Sciatic nerve (tissue), 2 donors: ENCODE measurements at regions not wholly inside any gene's neighbourhood (a gene's known extent, or its start where the extent isn't known, plus 50 kb on each side); places are given as distances from the start of the nearest gene placed in this dataset.
A peak's percentile ranks its signal among the peaks of the same experiment; 100 is the strongest.

Source experiments
- ATAC-seq: fragments of 200-7000 bp; cut with Tn5 transposase; one replicate; pipeline ENCODE4 v1.9.1; 2020; ENCODE audit warnings: mild to moderate bottlenecking, moderate library complexity
- DNase-seq: peaks from one replicate; pipeline ENCODE4 v3.0.0-alpha.2; 2020; ENCODE audit warnings: low spot score
- intact Hi-C: fragments of 100-400 bp; cut with DNase I; formaldehyde crosslinking; loops from one replicate; pipeline ENCODE4 v1.14.2; 2022
- donor health status: DM: no; HTN: no; CAD: no.
- donor health status: DM: no; HTN: no; CAD: no.

DNA sequence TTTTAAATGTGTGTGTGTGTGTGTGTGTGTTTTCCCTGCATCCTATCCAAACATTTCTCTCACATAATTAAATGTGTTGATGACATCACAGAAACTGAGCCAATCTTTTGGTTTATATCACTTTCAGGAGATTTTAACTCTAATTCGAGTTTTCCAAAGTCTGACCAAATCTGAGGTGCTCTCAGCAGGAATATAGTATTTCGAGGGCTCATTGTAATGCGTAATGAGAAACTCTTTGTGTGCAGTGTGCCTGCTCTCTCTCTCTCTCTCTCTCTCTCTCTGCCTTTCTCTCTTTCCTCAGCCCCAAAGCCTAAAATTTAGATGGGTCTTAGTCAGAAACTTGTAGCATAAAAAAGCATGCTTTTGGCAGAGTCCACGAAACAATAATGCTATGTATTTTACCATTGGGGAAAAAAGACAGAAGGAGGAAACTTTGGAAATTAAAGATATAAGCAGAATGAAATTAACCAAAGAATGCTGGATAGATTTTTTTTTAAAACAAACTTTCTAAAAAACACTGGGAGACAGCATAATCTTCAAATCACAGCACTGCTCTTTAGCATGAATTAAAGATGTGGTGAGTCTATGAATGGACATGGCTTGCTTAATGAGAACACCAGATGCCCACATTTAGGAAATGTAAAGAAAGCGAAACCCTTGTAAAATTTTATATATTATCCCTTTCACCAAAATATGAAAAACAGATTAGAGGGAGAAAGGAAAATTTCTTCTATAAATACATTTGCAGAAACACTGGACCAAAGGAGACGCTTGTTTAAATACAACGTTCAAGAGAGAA, 206.8 kb upstream of the HABP2 start:
- intact Hi-C loops = loop anchor here (10.0 kb wide), 1 partner anchor 1381 kb away; no protein-coding TSS in a partner anchor
- no peak for DNase-seq
- no peak for ATAC-seq

DNA sequence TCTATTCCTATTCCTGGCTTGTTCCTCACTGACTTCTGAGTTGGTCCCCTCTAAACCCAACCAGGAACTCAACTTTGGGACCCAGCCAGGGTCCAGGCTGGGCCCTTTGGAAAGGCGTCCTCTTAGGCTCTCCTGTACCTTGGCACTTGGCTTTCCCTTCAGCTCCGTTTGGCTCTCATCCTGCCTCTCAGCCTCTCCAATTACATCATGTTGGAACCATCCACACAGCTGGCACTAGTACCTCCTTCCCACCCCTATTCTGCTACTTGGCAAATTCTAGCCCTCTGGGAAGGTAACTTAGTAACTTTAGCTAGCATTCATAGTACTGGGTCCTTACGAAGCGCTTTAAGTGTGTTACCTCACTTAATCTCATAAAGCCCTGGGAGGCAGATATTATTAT, 205.3 kb upstream of the HABP2 start:
- intact Hi-C loops = loop anchor here (10.0 kb wide), 1 partner anchor 1383 kb away; no protein-coding TSS in a partner anchor
- no peak for DNase-seq
- peak; percentile 57 for ATAC-seq

DNA sequence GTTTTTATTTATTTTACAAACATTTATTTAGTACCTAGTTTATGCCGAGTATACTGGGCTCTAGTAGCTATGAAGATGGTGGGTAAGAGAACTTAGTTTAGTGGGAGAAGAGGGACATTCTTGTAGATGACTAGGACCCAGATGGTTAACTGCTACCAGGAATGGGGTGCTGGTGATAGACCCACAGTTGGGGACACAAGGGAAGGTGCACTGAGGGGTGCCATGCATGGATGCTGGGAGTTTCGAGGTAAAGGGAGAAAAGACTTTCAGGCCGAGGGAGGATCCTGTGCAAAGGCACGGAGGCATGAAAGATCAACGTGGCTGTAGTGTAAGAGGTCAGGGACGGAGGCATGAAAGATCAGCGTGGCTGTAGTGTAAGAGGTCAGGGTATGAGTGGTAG, 204.2 kb upstream of the HABP2 start:
- intact Hi-C loops = loop anchor here (10.0 kb wide), 1 partner anchor 1384 kb away; no protein-coding TSS in a partner anchor
- DNase-seq (no peak), ATAC-seq (no peak)

DNA sequence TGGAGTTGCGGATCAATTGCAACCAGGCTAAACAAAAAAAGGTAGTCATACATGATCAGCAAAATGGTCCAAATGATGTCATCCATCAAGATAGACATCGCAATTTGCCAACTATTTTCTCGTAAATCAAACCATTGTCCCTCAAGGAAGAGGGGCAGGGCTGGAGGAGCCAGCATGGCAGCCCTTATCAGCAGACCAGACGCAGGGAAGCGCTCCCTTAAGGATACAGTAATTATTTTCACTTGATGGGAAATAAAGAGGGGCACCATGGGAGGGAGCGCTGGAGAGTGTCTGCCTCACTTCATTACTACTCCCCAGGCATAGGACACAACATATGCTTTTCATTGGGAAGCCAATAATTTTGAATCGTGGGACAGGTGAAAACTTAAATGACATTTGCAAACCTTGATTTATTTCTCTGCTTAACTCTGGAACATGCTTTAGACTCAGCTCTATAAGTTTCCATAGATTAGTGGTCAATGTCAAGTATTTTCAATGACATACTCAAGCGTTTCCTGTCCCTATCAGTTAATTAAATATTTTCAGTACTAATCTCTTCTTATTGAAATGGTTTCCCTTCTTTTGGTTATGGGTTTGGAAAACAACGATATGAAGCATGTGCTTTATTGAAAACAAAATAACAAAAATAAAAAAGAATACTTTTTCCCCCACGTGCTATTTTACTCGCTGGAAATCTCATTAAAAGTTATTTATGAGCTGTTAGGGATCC, 202.4 kb upstream of the HABP2 start:
- intact Hi-C loops = no loop called here
- ATAC-seq = no peak
- no peak for DNase-seq

DNA sequence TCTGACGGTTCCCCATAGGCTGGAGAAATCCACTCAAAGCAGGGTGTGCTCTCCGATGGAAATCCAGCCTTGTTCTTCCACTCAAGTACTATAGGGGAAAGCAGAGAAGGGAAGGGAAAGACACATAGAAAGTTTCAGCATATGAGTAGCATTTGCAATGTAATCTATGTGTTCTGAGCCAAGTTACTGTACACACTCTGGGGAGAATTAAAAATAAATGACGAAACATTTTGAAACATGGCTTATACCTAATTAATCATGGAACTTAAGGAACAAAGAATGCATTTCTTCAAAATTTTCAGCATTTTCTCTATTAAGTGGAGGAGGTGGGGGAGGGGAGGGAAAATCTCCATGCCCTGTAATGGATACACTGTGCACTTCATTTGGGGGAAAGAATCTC, 198.1 kb upstream of the HABP2 start:
- DNase-seq = no peak
- ATAC-seq = no peak

DNA sequence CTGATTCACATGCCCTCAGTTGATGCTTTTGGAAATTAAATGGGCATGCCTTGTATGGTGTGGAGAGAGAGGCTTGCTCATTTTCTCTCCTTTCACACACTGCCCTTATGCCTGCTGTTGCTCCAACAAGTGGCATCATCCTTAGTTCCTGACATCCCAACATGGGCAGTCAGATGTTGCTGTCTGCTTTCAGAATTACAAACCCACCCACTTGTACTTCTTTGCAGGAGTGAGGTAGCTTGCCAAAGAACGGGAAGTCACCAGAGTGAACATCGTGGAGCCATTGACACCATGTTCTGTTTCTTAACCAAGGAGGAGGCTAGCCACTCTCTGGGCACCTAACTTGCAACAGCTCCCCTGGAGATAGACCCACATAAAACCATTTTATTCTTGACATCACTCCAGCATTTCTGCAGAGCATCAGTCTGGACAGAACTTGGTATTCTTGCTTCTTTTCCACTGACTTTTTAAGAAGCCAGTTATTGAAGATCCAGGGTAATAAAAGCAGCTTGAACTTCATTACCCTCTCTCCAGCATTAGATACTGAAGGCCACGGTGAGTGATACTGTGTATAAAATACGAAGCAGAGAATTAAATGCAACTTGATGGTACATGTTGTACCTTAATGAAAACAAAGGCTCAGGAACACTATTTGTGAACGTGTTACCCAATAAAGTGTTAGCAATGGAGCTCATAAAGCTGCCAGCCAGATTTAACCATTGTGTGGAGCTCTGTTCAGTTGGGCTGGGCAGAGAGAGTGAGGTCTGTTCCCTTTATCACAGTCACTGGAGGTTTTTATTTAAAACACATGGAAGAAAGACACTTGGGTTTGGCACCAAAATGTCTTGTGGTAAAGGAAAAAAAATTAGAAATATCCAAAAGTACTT, 195.8 kb upstream of the HABP2 start:
- ATAC-seq (no peak), DNase-seq (no peak)
- intact Hi-C loops = no loop called here

More for the DNA sequence above, 198.1 kb upstream of the HABP2 start:
- intact Hi-C loops = no loop called here

DNA sequence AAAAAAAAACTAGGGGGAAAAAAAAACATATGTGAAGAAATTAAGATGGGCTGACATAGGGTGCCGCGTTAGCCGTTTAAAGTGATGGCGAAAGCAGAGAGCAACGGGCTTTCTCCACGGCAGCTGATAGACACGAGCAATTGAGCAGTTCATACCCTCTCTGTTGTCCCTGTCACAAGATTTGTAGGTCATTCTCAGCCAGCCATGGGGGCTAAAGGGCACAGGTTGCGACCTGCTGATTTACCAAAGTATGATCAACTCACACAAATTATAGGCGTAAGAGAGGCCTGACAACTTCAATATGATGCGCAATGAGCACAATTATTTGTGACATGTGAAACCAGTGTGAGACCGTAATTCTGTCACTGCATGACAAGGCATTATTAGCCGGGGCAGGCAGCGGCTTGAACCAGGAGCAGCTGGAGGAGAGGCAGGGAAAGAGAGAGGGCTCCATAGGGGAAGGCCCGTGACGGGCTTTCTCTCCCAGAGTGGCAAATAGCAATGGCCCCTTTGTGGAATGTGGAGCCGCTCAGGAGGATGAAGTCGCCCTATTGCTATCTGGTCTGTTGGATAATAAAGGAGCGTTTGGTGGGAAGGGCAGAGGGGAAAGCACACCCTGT, 195.1 kb upstream of the HABP2 start:
- ATAC-seq = no peak
- no peak for DNase-seq
- intact Hi-C loops = no loop called here

DNA sequence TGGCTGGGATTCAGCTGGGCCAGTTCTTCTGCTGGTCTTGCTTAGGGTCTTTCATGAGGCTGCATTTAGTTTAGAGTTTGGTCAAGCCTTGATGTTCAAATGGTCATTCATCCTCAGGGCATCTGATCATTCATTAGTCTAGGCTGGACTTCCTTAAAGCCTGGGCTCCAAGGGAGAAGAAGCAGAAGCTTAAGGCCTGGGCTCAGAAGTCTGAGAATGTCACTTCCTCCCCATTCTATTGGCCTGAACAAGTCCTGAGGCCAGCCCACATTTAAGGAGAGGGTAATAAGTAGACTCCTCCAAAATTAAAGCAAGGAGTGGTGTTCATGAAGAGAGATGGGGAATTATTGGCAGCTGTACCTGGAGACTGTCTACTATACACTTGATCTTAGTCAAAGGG, 193.2 kb upstream of the HABP2 start:
- intact Hi-C loops = no loop called here
- ATAC-seq (no peak), DNase-seq (no peak)

DNA sequence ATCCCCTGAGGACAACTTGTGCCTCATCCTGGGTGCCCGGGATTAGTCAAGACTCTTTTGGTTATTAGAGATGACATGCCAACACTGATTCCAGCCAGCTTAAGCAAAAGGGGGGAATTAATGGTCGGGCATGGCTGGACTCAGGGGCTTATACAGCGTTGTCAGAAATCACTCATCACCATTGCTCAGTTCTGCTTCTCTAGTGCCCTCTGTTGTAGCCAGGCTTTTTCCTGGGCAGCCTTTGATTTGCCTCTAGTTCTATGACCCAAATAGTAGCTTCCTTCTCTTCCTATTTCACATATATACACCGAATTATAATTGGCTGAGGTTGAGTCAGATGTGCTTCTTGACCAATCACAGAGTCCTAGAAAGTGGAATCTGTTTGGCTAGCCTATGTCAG, 192.0 kb upstream of the HABP2 start:
- ATAC-seq = no peak
- DNase-seq = no peak
- intact Hi-C loops = no loop called here

DNA sequence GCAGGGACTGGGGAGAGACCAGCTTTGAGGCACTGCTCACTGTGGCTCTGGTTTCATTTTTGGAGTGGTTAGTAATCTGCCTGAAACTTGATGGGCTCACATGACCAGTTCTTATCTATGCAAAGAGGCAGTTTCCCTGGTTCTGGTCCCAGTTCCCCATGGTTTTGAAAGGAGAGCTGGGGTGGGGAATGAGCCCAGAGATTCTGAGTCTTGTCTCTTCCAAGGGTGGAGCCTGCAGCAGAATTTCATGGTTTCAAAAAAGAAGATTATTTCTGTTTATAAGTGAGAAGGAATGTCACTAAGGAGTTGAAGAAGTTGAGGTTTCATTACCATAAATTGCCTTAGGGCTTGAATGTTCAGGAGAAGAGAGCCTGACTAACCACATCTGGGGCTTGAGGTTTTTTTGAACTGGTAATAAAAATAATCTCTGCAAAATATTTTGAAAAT, 190.2 kb upstream of the HABP2 start:
- ATAC-seq = peak; percentile 77
- no peak for DNase-seq
- intact Hi-C loops = no loop called here

DNA sequence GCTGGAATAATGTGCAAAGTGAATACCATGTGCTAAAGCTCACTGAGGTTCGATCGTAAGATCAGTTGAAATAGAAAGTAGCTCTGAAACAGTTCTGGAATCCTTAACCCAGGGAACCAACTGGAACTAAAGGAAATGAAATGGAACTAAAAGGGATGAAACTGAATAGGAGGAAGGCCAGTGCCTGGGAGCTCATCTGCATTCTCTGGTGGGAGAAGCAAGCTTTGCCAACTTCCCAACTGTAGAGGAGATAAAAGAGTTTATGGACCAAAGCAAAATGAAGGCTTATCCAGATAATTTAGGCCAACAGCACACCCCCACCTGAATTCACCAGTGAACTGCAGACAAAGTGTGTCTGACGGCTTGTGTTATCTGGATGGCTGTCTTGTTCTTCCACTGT, 188.6 kb upstream of the HABP2 start:
- no peak for DNase-seq
- intact Hi-C loops = no loop called here
- no peak for ATAC-seq

DNA sequence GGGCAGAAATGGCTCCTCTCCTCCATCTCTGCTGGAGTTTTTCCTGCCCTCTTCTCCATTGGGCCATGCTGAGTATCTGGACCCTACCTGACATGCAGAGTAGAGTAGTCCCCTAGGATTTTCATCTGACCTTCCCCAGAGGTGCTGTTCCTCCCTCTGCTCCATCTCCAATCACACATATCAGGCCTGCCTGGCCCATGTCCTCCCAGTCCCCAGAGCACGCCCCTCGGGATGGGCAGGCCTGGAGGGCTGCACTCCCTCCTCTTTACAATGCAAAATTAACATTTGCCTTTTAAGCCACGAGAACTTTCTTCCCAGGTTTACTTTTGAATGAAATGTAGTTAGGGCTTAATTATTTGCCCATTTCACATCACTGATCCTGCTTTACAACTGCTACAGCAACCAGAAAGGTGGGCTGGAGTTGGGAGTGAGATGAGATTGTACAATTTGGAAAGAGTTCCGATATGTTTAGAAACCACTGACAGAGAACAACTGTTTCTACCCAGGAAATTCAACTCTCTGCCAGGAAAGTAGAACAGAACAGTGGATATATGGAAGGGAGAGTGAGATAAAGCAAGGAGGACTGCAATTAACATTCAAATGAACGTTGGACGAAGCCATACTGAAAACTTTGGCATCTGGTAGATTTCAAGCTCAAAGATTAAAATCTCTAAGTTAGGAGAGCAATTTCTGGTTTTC, 184.0 kb upstream of the HABP2 start:
- ATAC-seq (no peak), DNase-seq (no peak)
- intact Hi-C loops = no loop called here

DNA sequence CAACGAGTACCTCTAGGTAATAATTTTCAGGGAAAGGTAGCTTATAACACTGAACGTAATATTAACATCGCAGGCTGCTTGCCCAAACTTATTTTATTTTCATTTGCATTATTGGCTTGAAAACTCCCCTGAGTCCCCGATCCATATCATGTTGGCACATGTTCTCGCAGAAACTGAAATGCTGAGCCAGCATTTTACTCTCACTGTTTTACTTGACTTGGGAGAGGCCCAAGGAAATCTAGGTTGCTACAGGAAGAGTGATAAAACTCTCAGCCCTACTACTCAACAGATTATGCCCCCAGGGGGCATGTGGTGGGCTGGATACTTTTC, 183.5 kb upstream of the HABP2 start:
- no peak for ATAC-seq
- no peak for DNase-seq
- intact Hi-C loops = no loop called here

DNA sequence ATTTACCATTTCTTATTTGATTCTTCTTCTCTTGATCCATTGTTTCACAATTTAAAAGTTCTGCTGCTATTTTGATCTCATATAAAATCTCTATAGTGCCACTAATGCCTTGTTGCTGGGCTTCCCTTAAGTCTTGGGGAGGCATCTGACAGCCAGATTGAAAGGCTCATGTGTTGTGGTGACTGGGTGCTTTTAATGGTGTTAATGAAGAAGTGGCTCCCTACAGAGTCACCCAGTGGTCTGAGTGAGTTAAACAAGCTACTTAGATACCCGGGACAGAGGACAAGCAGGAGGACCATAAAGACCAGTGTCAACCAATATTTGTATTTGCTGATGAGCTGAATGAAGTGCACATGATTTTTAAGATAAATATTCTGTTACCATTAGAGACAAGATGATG, 176.4 kb upstream of the HABP2 start:
- DNase-seq (no peak), ATAC-seq (no peak)
- intact Hi-C loops = no loop called here

DNA sequence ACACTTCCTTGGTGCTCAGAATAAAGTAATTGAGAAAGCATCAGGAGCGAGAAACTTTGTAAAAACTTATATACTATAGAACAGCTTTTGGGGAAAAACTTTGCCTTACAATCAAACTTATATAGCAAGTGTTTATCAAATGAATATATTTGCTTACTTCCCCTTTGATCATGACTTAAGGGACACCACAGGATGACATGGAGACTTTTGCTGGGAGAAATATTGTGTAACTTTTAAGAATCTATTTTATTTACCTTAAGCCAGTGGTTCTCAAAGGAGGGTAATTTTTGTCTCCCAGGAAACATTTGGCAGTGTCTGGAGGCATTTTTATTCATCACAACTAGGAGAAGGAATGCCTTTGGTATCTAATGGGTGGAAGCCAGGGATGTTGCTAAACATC, 173.8 kb upstream of the HABP2 start:
- DNase-seq (no peak), ATAC-seq (no peak)
- intact Hi-C loops = no loop called here

DNA sequence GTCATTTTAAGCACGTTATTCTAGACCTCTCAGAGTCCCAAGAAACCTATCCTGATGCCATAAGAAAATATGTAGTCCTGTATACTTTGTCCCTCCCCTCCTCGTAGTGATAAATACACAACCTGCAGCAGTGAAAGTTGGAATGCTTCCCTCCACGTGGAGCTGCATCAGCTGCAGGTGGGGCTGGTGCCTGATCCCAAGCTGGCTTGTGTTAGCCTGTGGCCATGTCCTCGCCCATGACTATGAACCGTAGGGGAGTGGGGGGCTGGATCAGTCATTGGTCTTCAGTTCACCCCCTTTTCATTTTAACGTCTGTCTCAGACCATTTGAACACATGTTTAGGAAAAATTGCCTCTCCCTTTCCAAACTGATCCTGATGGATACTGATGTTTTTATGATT, 171.4 kb upstream of the HABP2 start:
- DNase-seq (no peak), ATAC-seq (no peak)
- intact Hi-C loops = no loop called here

DNA sequence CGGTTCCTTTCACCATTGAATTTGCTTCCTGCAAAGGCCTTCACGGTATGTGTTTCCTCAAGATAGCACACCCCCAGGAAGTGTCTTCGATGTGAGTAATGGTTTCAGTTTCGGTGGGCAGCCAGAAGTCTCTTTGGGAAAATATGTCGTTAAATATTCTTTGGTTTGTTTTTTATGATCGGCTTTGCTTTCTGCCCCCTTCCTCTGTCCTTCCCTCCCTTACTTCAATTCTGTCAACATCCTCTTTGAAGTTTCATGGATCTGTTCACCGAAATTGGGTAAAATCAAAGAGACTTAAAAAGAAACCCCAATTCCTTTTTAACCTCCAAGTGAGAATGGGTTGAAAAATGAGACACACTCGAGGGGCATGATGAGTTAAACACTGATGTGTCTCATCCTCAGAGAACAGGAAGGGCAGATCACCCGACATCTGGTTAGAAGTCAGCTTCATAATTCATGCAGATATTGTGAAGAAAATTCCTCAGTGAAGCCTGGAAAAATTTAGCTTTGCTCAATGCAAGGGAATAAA, 170.8 kb upstream of the HABP2 start:
- intact Hi-C loops = no loop called here
- ATAC-seq = no peak
- no peak for DNase-seq

DNA sequence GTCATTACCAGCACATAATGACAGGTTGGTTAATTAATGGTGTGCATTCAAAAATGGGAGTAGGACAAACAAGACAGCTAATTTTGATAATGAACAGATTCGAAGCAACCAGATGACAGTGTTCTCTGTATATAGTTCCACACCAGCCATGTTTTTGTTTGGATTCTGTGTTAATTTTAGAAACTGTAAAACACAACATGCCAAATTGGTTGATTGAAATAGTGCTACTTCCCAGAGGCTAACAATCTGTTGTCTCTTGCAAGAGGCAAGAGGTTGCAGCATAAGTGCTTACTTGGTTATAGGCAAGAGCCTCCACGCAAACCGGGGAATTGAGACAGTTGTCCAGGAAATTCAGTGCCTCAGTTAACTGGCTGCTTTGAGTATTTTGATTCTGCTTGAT, 170.2 kb upstream of the HABP2 start:
- DNase-seq (no peak), ATAC-seq (no peak)
- intact Hi-C loops = no loop called here
